Suprapubic skin (tissue), 4 donors: ENCODE measurements at regions not wholly inside any gene's neighbourhood (a gene's known extent, or its start where the extent isn't known, plus 50 kb on each side); places are given as distances from the start of the nearest gene placed in this dataset.

Source experiments
- EP300 ChIP-seq: sonication (generic); formaldehyde crosslinking; IDR thresholded peaks from one replicate; pipeline ENCODE4 v1.6.1; 2017; ENCODE audit warnings: antibody characterized with exemption
- POLR2AphosphoS5 ChIP-seq, 3 donors: sonication (generic); formaldehyde crosslinking; IDR thresholded peaks; one replicate each; pipeline ENCODE4 v1.6.1; 2017; ENCODE audit warnings: antibody characterized with exemption in 3 of 3
- TF ChIP-seq, protein P1 (sequence below), 2 donors: fragments of 200-600 bp in 1 of 2; fragments of 450-650 bp in 1 of 2; sonication (generic) in 1 of 2; IDR thresholded peaks; one replicate each; pipeline ENCODE4 v1.5.1; 2016 to 2019; ENCODE audit warnings: antibody characterized with exemption in 2 of 2, mild to moderate bottlenecking in 1 of 2, moderate library complexity in 1 of 2

DNA sequence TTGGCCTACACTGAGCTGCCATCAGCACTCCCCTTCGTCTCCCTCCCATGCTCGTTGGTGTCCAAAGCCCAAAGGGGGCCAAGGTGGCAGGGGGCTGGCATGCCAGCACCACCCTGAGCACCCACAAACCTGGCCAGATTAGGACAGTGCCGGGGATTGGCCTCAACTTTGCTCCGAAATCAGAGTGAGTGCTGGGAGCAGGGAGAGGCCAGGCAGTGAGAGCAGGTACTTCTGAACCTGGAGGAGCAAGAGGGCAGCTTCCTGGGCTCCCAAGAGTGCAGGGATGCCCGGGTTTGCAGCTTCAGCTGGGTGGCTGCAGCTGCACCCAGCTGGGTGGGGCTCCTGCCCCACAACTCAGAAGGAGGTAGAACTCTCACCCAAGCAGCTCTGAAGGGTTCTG, 563.0 kb downstream of the SI start:
- TF ChIP-seq POLR2AphosphoS5 (IDR thresholded peaks at IDR 0.05) (no peak), EP300 (no peak)
- TF ChIP-seq, protein P1, sequence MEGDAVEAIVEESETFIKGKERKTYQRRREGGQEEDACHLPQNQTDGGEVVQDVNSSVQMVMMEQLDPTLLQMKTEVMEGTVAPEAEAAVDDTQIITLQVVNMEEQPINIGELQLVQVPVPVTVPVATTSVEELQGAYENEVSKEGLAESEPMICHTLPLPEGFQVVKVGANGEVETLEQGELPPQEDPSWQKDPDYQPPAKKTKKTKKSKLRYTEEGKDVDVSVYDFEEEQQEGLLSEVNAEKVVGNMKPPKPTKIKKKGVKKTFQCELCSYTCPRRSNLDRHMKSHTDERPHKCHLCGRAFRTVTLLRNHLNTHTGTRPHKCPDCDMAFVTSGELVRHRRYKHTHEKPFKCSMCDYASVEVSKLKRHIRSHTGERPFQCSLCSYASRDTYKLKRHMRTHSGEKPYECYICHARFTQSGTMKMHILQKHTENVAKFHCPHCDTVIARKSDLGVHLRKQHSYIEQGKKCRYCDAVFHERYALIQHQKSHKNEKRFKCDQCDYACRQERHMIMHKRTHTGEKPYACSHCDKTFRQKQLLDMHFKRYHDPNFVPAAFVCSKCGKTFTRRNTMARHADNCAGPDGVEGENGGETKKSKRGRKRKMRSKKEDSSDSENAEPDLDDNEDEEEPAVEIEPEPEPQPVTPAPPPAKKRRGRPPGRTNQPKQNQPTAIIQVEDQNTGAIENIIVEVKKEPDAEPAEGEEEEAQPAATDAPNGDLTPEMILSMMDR (IDR thresholded peaks at IDR 0.05): no peak
